ENCODE measurements at regions not wholly inside any gene's neighbourhood (a gene's known extent, or its start where the extent isn't known, plus 50 kb on each side); places are given as distances from the start of the nearest gene placed in this dataset.

DNA sequence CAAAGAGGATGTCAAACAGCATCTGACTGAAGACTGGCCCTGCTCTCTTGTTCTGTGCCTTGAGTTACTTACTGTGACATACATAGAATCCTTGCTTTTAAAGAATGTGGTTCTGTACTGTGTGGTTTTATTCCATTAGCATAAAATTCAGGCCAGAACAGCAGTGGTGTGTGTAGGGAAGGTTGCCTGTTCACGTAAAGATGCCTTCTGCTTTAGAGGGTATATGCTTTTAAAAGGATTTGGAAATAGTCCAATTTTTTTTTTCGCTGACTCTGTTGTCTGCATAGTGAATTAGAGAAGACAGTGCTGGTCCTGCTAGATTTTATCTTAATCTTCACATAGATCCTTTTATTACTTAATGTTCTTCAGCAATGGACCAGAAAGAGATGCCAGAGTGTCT is 470.8 kb upstream of the SEMA3A start:
- TF ChIP-seq, protein P1, sequence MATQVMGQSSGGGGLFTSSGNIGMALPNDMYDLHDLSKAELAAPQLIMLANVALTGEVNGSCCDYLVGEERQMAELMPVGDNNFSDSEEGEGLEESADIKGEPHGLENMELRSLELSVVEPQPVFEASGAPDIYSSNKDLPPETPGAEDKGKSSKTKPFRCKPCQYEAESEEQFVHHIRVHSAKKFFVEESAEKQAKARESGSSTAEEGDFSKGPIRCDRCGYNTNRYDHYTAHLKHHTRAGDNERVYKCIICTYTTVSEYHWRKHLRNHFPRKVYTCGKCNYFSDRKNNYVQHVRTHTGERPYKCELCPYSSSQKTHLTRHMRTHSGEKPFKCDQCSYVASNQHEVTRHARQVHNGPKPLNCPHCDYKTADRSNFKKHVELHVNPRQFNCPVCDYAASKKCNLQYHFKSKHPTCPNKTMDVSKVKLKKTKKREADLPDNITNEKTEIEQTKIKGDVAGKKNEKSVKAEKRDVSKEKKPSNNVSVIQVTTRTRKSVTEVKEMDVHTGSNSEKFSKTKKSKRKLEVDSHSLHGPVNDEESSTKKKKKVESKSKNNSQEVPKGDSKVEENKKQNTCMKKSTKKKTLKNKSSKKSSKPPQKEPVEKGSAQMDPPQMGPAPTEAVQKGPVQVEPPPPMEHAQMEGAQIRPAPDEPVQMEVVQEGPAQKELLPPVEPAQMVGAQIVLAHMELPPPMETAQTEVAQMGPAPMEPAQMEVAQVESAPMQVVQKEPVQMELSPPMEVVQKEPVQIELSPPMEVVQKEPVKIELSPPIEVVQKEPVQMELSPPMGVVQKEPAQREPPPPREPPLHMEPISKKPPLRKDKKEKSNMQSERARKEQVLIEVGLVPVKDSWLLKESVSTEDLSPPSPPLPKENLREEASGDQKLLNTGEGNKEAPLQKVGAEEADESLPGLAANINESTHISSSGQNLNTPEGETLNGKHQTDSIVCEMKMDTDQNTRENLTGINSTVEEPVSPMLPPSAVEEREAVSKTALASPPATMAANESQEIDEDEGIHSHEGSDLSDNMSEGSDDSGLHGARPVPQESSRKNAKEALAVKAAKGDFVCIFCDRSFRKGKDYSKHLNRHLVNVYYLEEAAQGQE (IDR thresholded peaks at IDR 0.05; ENCODE audit: insufficient read depth in 1 of 2, low read depth in 2 of 2, low read length in 2 of 2) = no peak
- TF ChIP-seq FOXP2 (optimal IDR thresholded peaks at IDR 0.05; ENCODE audit: borderline replicate concordance, extremely low read depth, extremely low read length, insufficient read depth) (no peak), TAF1 (IDR thresholded peaks at IDR 0.05; ENCODE audit: borderline replicate concordance, insufficient read depth, low read length) (no peak), SIN3A (IDR thresholded peaks at IDR 0.05; ENCODE audit: borderline replicate concordance, insufficient read depth, low read length) (no peak), POLR2AphosphoS5 (IDR thresholded peaks at IDR 0.05; ENCODE audit: low read depth, low read length) (no peak)

DNA sequence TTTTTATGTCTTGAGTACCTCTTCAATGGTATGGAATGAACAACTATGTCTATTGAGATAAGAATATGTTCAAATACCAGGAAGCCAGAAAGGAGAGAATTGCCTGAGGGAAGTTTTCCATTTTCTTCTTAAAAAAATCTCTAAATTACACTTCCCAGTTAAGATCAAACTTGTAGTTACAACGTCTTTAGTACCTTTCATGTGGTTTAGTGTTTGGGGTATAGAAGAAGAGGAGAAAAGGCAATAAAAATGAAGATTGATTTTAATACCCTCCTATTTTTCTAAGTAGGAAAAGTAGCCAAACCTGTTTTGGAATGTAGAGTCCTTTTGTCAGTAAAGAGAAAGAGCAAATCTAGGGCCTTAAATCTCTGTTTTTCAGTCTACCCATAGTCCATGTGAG is 470.0 kb upstream of the SEMA3A start:
- TF ChIP-seq TAF1 (IDR thresholded peaks at IDR 0.05; ENCODE audit: borderline replicate concordance, insufficient read depth, low read length) (no peak), SIN3A (IDR thresholded peaks at IDR 0.05; ENCODE audit: borderline replicate concordance, insufficient read depth, low read length) (no peak), FOXP2 (optimal IDR thresholded peaks at IDR 0.05; ENCODE audit: borderline replicate concordance, extremely low read depth, extremely low read length, insufficient read depth) (no peak), POLR2AphosphoS5 (IDR thresholded peaks at IDR 0.05; ENCODE audit: low read depth, low read length) (no peak)
- TF ChIP-seq, protein P1 (IDR thresholded peaks at IDR 0.05; ENCODE audit: insufficient read depth in 1 of 2, low read depth in 2 of 2, low read length in 2 of 2) = no peak

DNA sequence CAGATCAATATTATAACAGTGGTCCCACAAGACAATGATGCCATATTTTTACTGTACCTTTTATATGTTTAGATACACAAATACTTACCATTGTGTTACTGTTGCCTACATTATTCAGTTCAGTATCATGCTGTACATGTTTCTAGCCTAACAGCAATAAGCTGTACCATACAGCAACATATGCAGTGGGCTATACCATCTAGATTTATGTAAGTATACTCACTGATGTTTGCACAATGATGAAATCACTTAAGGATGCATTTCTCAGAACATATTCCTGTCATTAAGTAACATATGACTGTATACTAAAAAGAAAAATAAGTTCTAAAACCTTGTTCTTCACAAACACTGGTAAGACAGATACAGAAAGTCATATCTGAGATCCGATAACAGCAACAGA is 468.6 kb upstream of the SEMA3A start:
- TF ChIP-seq TAF1 (IDR thresholded peaks at IDR 0.05; ENCODE audit: borderline replicate concordance, insufficient read depth, low read length) = no peak
- no peak for TF ChIP-seq SIN3A (IDR thresholded peaks at IDR 0.05; ENCODE audit: borderline replicate concordance, insufficient read depth, low read length)
- TF ChIP-seq FOXP2 (optimal IDR thresholded peaks at IDR 0.05; ENCODE audit: borderline replicate concordance, extremely low read depth, extremely low read length, insufficient read depth) = no peak
- no peak for TF ChIP-seq POLR2AphosphoS5 (IDR thresholded peaks at IDR 0.05; ENCODE audit: low read depth, low read length)
- TF ChIP-seq, protein P1 (IDR thresholded peaks at IDR 0.05; ENCODE audit: insufficient read depth in 1 of 2, low read depth in 2 of 2, low read length in 2 of 2) = no peak

DNA sequence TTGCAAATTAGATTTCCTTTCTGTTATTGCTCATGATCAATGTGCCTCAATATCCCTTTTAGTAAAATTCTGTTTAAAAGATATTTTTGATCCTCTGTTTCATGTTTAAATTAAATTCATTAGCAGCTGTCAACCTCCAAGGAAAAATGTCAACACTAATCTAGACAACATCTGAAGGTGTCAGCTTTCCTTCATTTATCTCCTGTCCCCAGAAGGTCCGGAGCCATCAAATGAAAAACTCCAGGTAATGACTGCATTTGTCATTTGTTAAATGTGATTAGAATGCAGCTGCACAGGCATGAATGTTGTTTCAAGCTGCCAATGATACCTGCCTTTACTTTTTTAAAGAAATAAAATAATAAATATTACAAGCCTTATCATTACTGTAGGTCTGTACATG is 463.7 kb upstream of the SEMA3A start:
- no peak for TF ChIP-seq FOXP2 (optimal IDR thresholded peaks at IDR 0.05; ENCODE audit: borderline replicate concordance, extremely low read depth, extremely low read length, insufficient read depth)
- TF ChIP-seq, protein P1 (IDR thresholded peaks at IDR 0.05; ENCODE audit: insufficient read depth in 1 of 2, low read depth in 2 of 2, low read length in 2 of 2) = no peak

DNA sequence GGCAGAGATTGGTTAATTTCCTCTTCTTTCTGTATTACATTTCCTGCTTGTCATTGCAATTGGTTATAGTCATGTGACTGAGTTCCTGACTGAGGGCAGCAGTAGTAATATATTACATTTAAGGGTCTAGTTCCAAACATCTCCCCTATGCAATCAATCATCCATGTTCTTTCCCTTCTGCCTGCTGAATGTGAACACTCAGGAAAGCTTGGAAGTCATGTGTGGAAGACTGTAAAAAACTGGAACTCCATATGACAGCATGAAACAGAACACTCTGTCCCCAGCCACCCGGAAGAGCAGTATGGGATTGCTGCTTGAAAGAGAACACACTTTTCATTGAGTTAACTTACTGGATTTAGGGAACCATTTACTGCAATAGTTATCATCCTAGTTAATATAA is 459.7 kb upstream of the SEMA3A start:
- TF ChIP-seq TAF1 (IDR thresholded peaks at IDR 0.05; ENCODE audit: borderline replicate concordance, insufficient read depth, low read length) (no peak), FOXP2 (optimal IDR thresholded peaks at IDR 0.05; ENCODE audit: borderline replicate concordance, extremely low read depth, extremely low read length, insufficient read depth) (no peak), SIN3A (IDR thresholded peaks at IDR 0.05; ENCODE audit: borderline replicate concordance, insufficient read depth, low read length) (no peak), POLR2AphosphoS5 (IDR thresholded peaks at IDR 0.05; ENCODE audit: low read depth, low read length) (no peak)
- TF ChIP-seq, protein P1 (IDR thresholded peaks at IDR 0.05; ENCODE audit: insufficient read depth in 1 of 2, low read depth in 2 of 2, low read length in 2 of 2) = no peak

Data from PFSK-1 (cell line).